ENCODE measurements at regions not wholly inside any gene's neighbourhood (a gene's known extent, or its start where the extent isn't known, plus 50 kb on each side); places are given as distances from the start of the nearest gene placed in this dataset.
"Not testable (repeated sequence)": the region's sequence is repeated elsewhere in the genome, so short reads cannot be mapped to it uniquely, and the experiment has no call there.

GRCh38 chr10:28367413-28367812, 64.5 kb upstream of the MPP7 start:
- TF ChIP-seq CTCF (conservative IDR thresholded peaks at IDR 0.05; ENCODE audit: low read depth, low read length), result no peak
- no peak for DNase-seq (ENCODE audit: low read depth)
- no peak overlapping the region for H3K4me3 ChIP-seq (ENCODE audit: low read depth, low read length)

- H3K4me3 ChIP-seq (ENCODE audit: low read depth, low read length), result no peak overlapping the region
- DNase-seq (ENCODE audit: low read depth), result no peak
- TF ChIP-seq CTCF (conservative IDR thresholded peaks at IDR 0.05; ENCODE audit: low read depth, low read length), result no peak
Measured at GRCh38 chr10:28367929-28368484, 65.1 kb upstream of the MPP7 start.

- no peak for TF ChIP-seq CTCF (conservative IDR thresholded peaks at IDR 0.05; ENCODE audit: low read depth, low read length)
- no peak overlapping the region for H3K4me3 ChIP-seq (ENCODE audit: low read depth, low read length)
Measured at GRCh38 chr10:28370107-28370835, 67.4 kb upstream of the MPP7 start.

GRCh38 chr10:28371638-28372037, 68.8 kb upstream of the MPP7 start:
- DNase-seq (ENCODE audit: low read depth); H3K4me3 ChIP-seq (ENCODE audit: low read depth, low read length): not testable (repeated sequence)

More at GRCh38 chr10:28370107-28370835, 67.4 kb upstream of the MPP7 start:
- no peak for DNase-seq (ENCODE audit: low read depth)

GRCh38 chr10:28374036-28374435, 71.2 kb upstream of the MPP7 start:
- no peak for TF ChIP-seq CTCF (conservative IDR thresholded peaks at IDR 0.05; ENCODE audit: low read depth, low read length)
- no peak for DNase-seq (ENCODE audit: low read depth)

GRCh38 chr10:28375399-28376354, 72.8 kb upstream of the MPP7 start:
- no peak for TF ChIP-seq CTCF (conservative IDR thresholded peaks at IDR 0.05; ENCODE audit: low read depth, low read length)
- H3K4me3 ChIP-seq (ENCODE audit: low read depth, low read length), result no peak overlapping the region
- DNase-seq (ENCODE audit: low read depth), result no peak

More at GRCh38 chr10:28374036-28374435, 71.2 kb upstream of the MPP7 start:
- no peak overlapping the region for H3K4me3 ChIP-seq (ENCODE audit: low read depth, low read length)

GRCh38 chr10:28378986-28379585, 76.2 kb upstream of the MPP7 start:
- no peak for TF ChIP-seq CTCF (conservative IDR thresholded peaks at IDR 0.05; ENCODE audit: low read depth, low read length)
- no peak for DNase-seq (ENCODE audit: low read depth)

More at GRCh38 chr10:28378986-28379585, 76.2 kb upstream of the MPP7 start:
- no peak overlapping the region for H3K4me3 ChIP-seq (ENCODE audit: low read depth, low read length)
